ENCODE measurements at regions not wholly inside any gene's neighbourhood (a gene's known extent, or its start where the extent isn't known, plus 50 kb on each side); places are given as distances from the start of the nearest gene placed in this dataset.

- DNase-seq (ENCODE audit: low spot score), result no peak
- no peak for TF ChIP-seq CTCF (IDR thresholded peaks at IDR 0.05; ENCODE audit: borderline replicate concordance, control extremely low read depth, extremely low read depth, insufficient read depth, missing control alignments)
- in situ Hi-C loops (cut with MboI; ENCODE audit: low sequenced_read_pairs, unreplicated experiment), result no loop called here
Measured at GRCh38 chr4:62342346-62342745, 1142.2 kb downstream of the ADGRL3 start.

GRCh38 chr4:62328526-62328925 lies 1128.4 kb downstream of the ADGRL3 start:
- no peak for DNase-seq (ENCODE audit: low spot score)
- in situ Hi-C loops (cut with MboI; ENCODE audit: low sequenced_read_pairs, unreplicated experiment), result no loop called here
- no peak for TF ChIP-seq CTCF (IDR thresholded peaks at IDR 0.05; ENCODE audit: borderline replicate concordance, control extremely low read depth, extremely low read depth, insufficient read depth, missing control alignments)

- no peak for DNase-seq (ENCODE audit: low spot score)
- in situ Hi-C loops (cut with MboI; ENCODE audit: low sequenced_read_pairs, unreplicated experiment), result no loop called here
- TF ChIP-seq CTCF (IDR thresholded peaks at IDR 0.05; ENCODE audit: borderline replicate concordance, control extremely low read depth, extremely low read depth, insufficient read depth, missing control alignments), result no peak
Measured at GRCh38 chr4:62327612-62328297, 1127.6 kb downstream of the ADGRL3 start.

- no peak for TF ChIP-seq CTCF (IDR thresholded peaks at IDR 0.05; ENCODE audit: borderline replicate concordance, control extremely low read depth, extremely low read depth, insufficient read depth, missing control alignments)
- DNase-seq (ENCODE audit: low spot score), result no peak
- in situ Hi-C loops (cut with MboI; ENCODE audit: low sequenced_read_pairs, unreplicated experiment), result no loop called here
Measured at GRCh38 chr4:62324215-62324614, 1124.1 kb downstream of the ADGRL3 start.

- in situ Hi-C loops (cut with MboI; ENCODE audit: low sequenced_read_pairs, unreplicated experiment), result no loop called here
- DNase-seq (ENCODE audit: low spot score), result no peak
- TF ChIP-seq CTCF (IDR thresholded peaks at IDR 0.05; ENCODE audit: borderline replicate concordance, control extremely low read depth, extremely low read depth, insufficient read depth, missing control alignments), result no peak
Measured at GRCh38 chr4:62320612-62321011, 1120.5 kb downstream of the ADGRL3 start.

GRCh38 chr4:62302710-62303109 lies 1102.6 kb downstream of the ADGRL3 start:
- no peak for TF ChIP-seq CTCF (IDR thresholded peaks at IDR 0.05; ENCODE audit: borderline replicate concordance, control extremely low read depth, extremely low read depth, insufficient read depth, missing control alignments)
- in situ Hi-C loops (cut with MboI; ENCODE audit: low sequenced_read_pairs, unreplicated experiment), result no loop called here
- DNase-seq (ENCODE audit: low spot score), result no peak
